IMR-90 (cell line): ENCODE measurements at regions not wholly inside any gene's neighbourhood (a gene's known extent, or its start where the extent isn't known, plus 50 kb on each side); places are given as distances from the start of the nearest gene placed in this dataset.

ENCODE experiments used
- ATAC-seq: fragments of 200-7000 bp; cut with Tn5 transposase; 2 replicates; pipeline ENCODE4 v1.9.1; 2020; ENCODE audit warnings: low read depth, mild to moderate bottlenecking, moderate library complexity
- BruUV-seq: library from RNA; stranded (reverse); fragments of 400-500 nt; replicated peaks from 2 replicates; lab custom pipeline; 2021; lab: Mats Ljungman, UMichigan
- CTCF ChIA-PET: fragments of 300-600 bp; formaldehyde crosslinking; extraction: SDS; loops from one replicate; lab custom pipeline; 2021; ENCODE audit warnings: antibody characterized with exemption; lab: Yijun Ruan, JAX
- POLR2A ChIA-PET: fragments of 300-600 bp; sonication (Branson Sonifier 250); formaldehyde crosslinking; loops from one replicate; lab custom pipeline; 2022; ENCODE audit warnings: antibody characterized with exemption; ENCODE audit not compliant: unreplicated experiment; lab: Charles Lee
- DNase-seq: peaks from one replicate; pipeline ENCODE4 v3.0.0; 2013
- H2AFZ ChIP-seq: replicated peaks from 2 replicates; pipeline ENCODE3; 2013; ENCODE audit warnings: low read length, mild to moderate bottlenecking; ENCODE audit not compliant: poor library complexity
- H2AK5ac ChIP-seq: 2 replicates; pipeline ENCODE4 v1.6.1; 2013; ENCODE audit warnings: low read depth, low read length, inconsistent platforms
- H2AK9ac ChIP-seq: replicated peaks from 2 replicates; pipeline ENCODE3; 2013; ENCODE audit warnings: mild to moderate bottlenecking, low read depth, low read length, moderate library complexity; ENCODE audit not compliant: poor library complexity
- H2BK120ac ChIP-seq: 2 replicates; pipeline ENCODE4 v1.6.1; 2013; ENCODE audit warnings: low read depth, low read length, inconsistent platforms
- H2BK15ac ChIP-seq: 3 replicates; pipeline ENCODE4 v1.6.1; 2013; ENCODE audit warnings: low read depth, low read length, inconsistent platforms
- H2BK20ac ChIP-seq: 2 replicates; pipeline ENCODE4 v1.6.1; 2013; ENCODE audit warnings: low read depth, mild to moderate bottlenecking, inconsistent platforms, low read length, moderate library complexity
- H2BK5ac ChIP-seq: 2 replicates; pipeline ENCODE4 v1.6.1; 2013; ENCODE audit warnings: mild to moderate bottlenecking, low read depth, low read length, inconsistent platforms; ENCODE audit not compliant: poor library complexity, severe bottlenecking
- H3K14ac ChIP-seq: replicated peaks from 2 replicates; pipeline ENCODE4 v1.6.1; 2013; ENCODE audit warnings: low read depth, low read length, inconsistent platforms
- H3K18ac ChIP-seq: 2 replicates; pipeline ENCODE4 v1.6.1; 2013; ENCODE audit warnings: low read depth, low read length, control low read depth
- H3K23ac ChIP-seq: 2 replicates; pipeline ENCODE4 v1.6.1; 2013; ENCODE audit warnings: low read depth, low read length, inconsistent platforms
- H3K27ac ChIP-seq: 2 replicates; pipeline ENCODE4 v1.5.1; 2013; ENCODE audit warnings: mild to moderate bottlenecking, control low read depth, low read length; ENCODE audit not compliant: insufficient read depth
- H3K27me3 ChIP-seq: 2 replicates; pipeline ENCODE4 v1.6.1; 2013; ENCODE audit warnings: low read length; ENCODE audit not compliant: control insufficient read depth, insufficient read depth
- H3K36me3 ChIP-seq: 2 replicates; pipeline ENCODE4 v1.6.1; 2013; ENCODE audit warnings: low read length, mixed read lengths; ENCODE audit not compliant: control insufficient read depth, insufficient read depth
- H3K4ac ChIP-seq: 2 replicates; pipeline ENCODE4 v1.6.1; 2013; ENCODE audit warnings: low read depth, low read length, inconsistent platforms
- H3K4me1 ChIP-seq: 2 replicates; pipeline ENCODE4 v1.6.1; 2013; ENCODE audit warnings: low read length, mixed read lengths; ENCODE audit not compliant: control insufficient read depth, insufficient read depth
- H3K4me2 ChIP-seq: 2 replicates; pipeline ENCODE4 v1.6.1; 2013; ENCODE audit warnings: low read depth, mild to moderate bottlenecking, control low read depth, low read length, moderate library complexity
- H3K4me3 ChIP-seq: 2 replicates; pipeline ENCODE4 v1.5.1; 2013; ENCODE audit warnings: low read depth, mild to moderate bottlenecking, control low read depth, low read length, moderate library complexity; ENCODE audit not compliant: insufficient read depth
- H3K56ac ChIP-seq: 2 replicates; pipeline ENCODE4 v1.6.1; 2013; ENCODE audit warnings: low read length, inconsistent platforms; ENCODE audit not compliant: insufficient read depth; ENCODE audit errors: extremely low read depth
- H3K79me1 ChIP-seq, 2 experiments: 2 replicates each; pipeline ENCODE4 v1.6.1; 2013; ENCODE audit warnings: low read length in 2 of 2, inconsistent platforms in 1 of 2, low read depth in 1 of 2
- H3K9ac ChIP-seq: 2 replicates; pipeline ENCODE4 v1.6.1; 2013; ENCODE audit warnings: low read depth, low read length, control low read depth
- H3K9me1 ChIP-seq: 2 replicates; pipeline ENCODE4 v1.6.1; 2013; ENCODE audit warnings: low read length, inconsistent platforms; ENCODE audit not compliant: insufficient read depth
- H3K9me3 ChIP-seq: 2 replicates; pipeline ENCODE4 v1.6.1; 2013; ENCODE audit warnings: low read length; ENCODE audit not compliant: control insufficient read depth, insufficient read depth
- H4K20me1 ChIP-seq: 2 replicates; pipeline ENCODE4 v1.6.1; 2013; ENCODE audit warnings: low read length, inconsistent platforms; ENCODE audit not compliant: insufficient read depth
- H4K5ac ChIP-seq: 2 replicates; pipeline ENCODE4 v1.6.1; 2013; ENCODE audit warnings: mild to moderate bottlenecking, low read depth, low read length, control low read depth
- H4K8ac ChIP-seq, 2 experiments: 2 replicates each; pipeline ENCODE4 v1.6.1; 2013; ENCODE audit warnings: low read depth in 2 of 2, low read length in 2 of 2, control low read depth in 1 of 2, inconsistent platforms in 1 of 2
- H4K91ac ChIP-seq: 2 replicates; pipeline ENCODE4 v1.6.1; 2013; ENCODE audit warnings: low read depth, low read length, inconsistent platforms; ENCODE audit not compliant: insufficient read depth
- BHLHE40 ChIP-seq: fragments of 150-350 bp; IDR thresholded peaks from 2 replicates; pipeline ENCODE4 v1.6.1; 2016; ENCODE audit warnings: mild to moderate bottlenecking, low read depth, low read length
- CHD1 ChIP-seq: IDR thresholded peaks from 2 replicates; pipeline ENCODE4 v1.6.1; 2012; ENCODE audit warnings: low read depth, low read length, improper control_type of control experiment
- ELK1 ChIP-seq: fragments of 150-350 bp; IDR thresholded peaks from 2 replicates; pipeline ENCODE4 v1.6.1; 2016; ENCODE audit warnings: low read depth, mild to moderate bottlenecking, low read length, moderate library complexity, borderline replicate concordance
- FOS ChIP-seq: fragments of 150-350 bp; IDR thresholded peaks from 2 replicates; pipeline ENCODE4 v1.6.1; 2016; ENCODE audit warnings: low read depth, low read length
- MAFK ChIP-seq: IDR thresholded peaks from 2 replicates; pipeline ENCODE4 v1.6.1; 2012; ENCODE audit warnings: low read depth, low read length, improper control_type of control experiment
- MAZ ChIP-seq: IDR thresholded peaks from 2 replicates; pipeline ENCODE4 v1.6.1; 2012; ENCODE audit warnings: low read depth, mild to moderate bottlenecking, low read length, improper control_type of control experiment, moderate library complexity, borderline replicate concordance
- NFE2L2 ChIP-seq: fragments of 150-350 bp; IDR thresholded peaks from 2 replicates; pipeline ENCODE4 v1.6.1; 2016; ENCODE audit warnings: low read depth, mild to moderate bottlenecking, low read length
- POLR2A ChIP-seq: IDR thresholded peaks from 2 replicates; pipeline ENCODE4 v1.6.1; 2012; ENCODE audit warnings: mild to moderate bottlenecking, low read depth, low read length
- RAD21 ChIP-seq: IDR thresholded peaks from 2 replicates; pipeline ENCODE4 v1.6.1; 2012; ENCODE audit warnings: low read length, improper control_type of control experiment
- RFX5 ChIP-seq: IDR thresholded peaks from 2 replicates; pipeline ENCODE4 v1.8.0; 2012; ENCODE audit warnings: low read depth, mild to moderate bottlenecking, low read length, moderate library complexity
- SMC3 ChIP-seq: fragments of 150-350 bp; IDR thresholded peaks from 2 replicates; pipeline ENCODE4 v1.6.1; 2016; ENCODE audit warnings: low read depth, mild to moderate bottlenecking, antibody characterized with exemption, low read length, moderate library complexity
- USF2 ChIP-seq: fragments of 150-350 bp; IDR thresholded peaks from 2 replicates; pipeline ENCODE4 v1.6.1; 2017; ENCODE audit warnings: mild to moderate bottlenecking, antibody characterized with exemption, low read length, low read depth
- WGBS, 2 experiments: methylation state at CpG; one replicate each; pipeline versions ENCODE4 v1.1.5 to v1.1.7; 2013; ENCODE audit warnings: missing lambda C conversion rate in 2 of 2; ENCODE audit not compliant: insufficient read length in 1 of 2; ENCODE audit errors: extremely low coverage in 2 of 2; 5-methylcytosine and 5-hydroxymethylcytosine counted together
- dilution Hi-C: fragments of 300-500 bp; cut with HindIII; formaldehyde crosslinking; loops from one replicate; pipeline ENCODE4 v1.14.3; 2018; ENCODE audit warnings: low sequenced_read_pairs; ENCODE audit not compliant: unreplicated experiment
- in situ Hi-C: fragments of 300-500 bp; cut with MboI; formaldehyde crosslinking; loops from 3 replicates; pipeline ENCODE4 v1.14.3; 2019; ENCODE audit warnings: low sequenced_read_pairs, inconsistent platforms, mixed read lengths
- intact Hi-C: fragments of 100-400 bp; cut with micrococcal nuclease; formaldehyde crosslinking; loops from 2 replicates; pipeline ENCODE4 v1.10.0; 2022
- TF ChIP-seq, protein P1 (sequence below): conservative IDR thresholded peaks from 2 replicates; pipeline ENCODE4 v1.5.1; 2012; ENCODE audit warnings: mild to moderate bottlenecking, low read depth, low read length, improper control_type of control experiment

- in situ Hi-C loops (no loop called here), dilution Hi-C loops (no loop called here), intact Hi-C loops (no loop called here)
- Histone ChIP-seq H4K8ac (no peak overlapping the region), H3K18ac (no peak overlapping the region), H3K27me3 (no peaks in the 10 kb centered on the region), H3K23ac (no peak overlapping the region), H2AK9ac (no peak overlapping the region), H4K91ac (no peak overlapping the region), H4K20me1 (no peaks in the 10 kb centered on the region), H3K4ac (no peak overlapping the region), H2BK5ac (no peak overlapping the region), H2BK120ac (no peak overlapping the region), H2AK5ac (no peak overlapping the region), H3K36me3 (no peaks in the 10 kb centered on the region), H3K9me3 (peaks cover 2% of the 10 kb centered on the region; the same call in 1 of the 2 replicates), H3K4me1 (no peaks in the 10 kb centered on the region), H2AFZ (no peak overlapping the region), H3K14ac (no peak overlapping the region), H3K4me2 (no peak overlapping the region), H3K4me3 (no peak overlapping the region), H3K9me1 (no peaks in the 10 kb centered on the region), H3K56ac (no peak overlapping the region), H3K9ac (no peak overlapping the region), H3K79me1 (no peaks in the 10 kb centered on the region), H4K5ac (no peak overlapping the region), H2BK15ac (no peak overlapping the region), H3K27ac (no peak overlapping the region), H2BK20ac (no peak overlapping the region)
- ChIA-PET CTCF (no interaction called here), POLR2A (no interaction called here)
- WGBS, 2 experiments: no CpG with 5 or more reads among the region's 1 CpG
- BruUV-seq: no TSS peak
- ATAC-seq (no peak), DNase-seq (no peak)
- TF ChIP-seq POLR2A (no peak), RFX5 (no peak), MAZ (no peak), BHLHE40 (no peak), FOS (no peak), SMC3 (no peak), NFE2L2 (no peak), ELK1 (no peak), RAD21 (no peak), USF2 (no peak), CHD1 (no peak), MAFK (no peak)
- TF ChIP-seq, protein P1, sequence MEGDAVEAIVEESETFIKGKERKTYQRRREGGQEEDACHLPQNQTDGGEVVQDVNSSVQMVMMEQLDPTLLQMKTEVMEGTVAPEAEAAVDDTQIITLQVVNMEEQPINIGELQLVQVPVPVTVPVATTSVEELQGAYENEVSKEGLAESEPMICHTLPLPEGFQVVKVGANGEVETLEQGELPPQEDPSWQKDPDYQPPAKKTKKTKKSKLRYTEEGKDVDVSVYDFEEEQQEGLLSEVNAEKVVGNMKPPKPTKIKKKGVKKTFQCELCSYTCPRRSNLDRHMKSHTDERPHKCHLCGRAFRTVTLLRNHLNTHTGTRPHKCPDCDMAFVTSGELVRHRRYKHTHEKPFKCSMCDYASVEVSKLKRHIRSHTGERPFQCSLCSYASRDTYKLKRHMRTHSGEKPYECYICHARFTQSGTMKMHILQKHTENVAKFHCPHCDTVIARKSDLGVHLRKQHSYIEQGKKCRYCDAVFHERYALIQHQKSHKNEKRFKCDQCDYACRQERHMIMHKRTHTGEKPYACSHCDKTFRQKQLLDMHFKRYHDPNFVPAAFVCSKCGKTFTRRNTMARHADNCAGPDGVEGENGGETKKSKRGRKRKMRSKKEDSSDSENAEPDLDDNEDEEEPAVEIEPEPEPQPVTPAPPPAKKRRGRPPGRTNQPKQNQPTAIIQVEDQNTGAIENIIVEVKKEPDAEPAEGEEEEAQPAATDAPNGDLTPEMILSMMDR: no peak
These were observed 1132.8 kb downstream of the GRM8 start for GRCh38 chr7:126119981-126120380.
